ENCODE measurements at regions not wholly inside any gene's neighbourhood (a gene's known extent, or its start where the extent isn't known, plus 50 kb on each side); places are given as distances from the start of the nearest gene placed in this dataset.

- no peak overlapping the region for H3K4me3 ChIP-seq (ENCODE audit: low read depth in 1 of 3, low read length in 3 of 3)
- peaks cover 0 to 4% (median 2%) of the 10 kb centered on the region in 4 donors for H3K9me3 ChIP-seq (ENCODE audit: control insufficient read depth in 4 of 4, low read length in 3 of 4)
- peaks cover 0 to 4% (median 2%) of the 10 kb centered on the region in 4 donors for H3K27me3 ChIP-seq (ENCODE audit: control insufficient read depth in 4 of 4, insufficient read depth in 4 of 4, low read length in 3 of 4)
- H3K36me3 ChIP-seq (ENCODE audit: control insufficient read depth in 4 of 4, insufficient read depth in 3 of 4, low read depth in 1 of 4, low read length in 3 of 4) = no peaks in the 10 kb centered on the region
- no peak overlapping the region for H3K9ac ChIP-seq (ENCODE audit: low read depth in 1 of 2, low read length in 2 of 2)
- H3K27ac ChIP-seq (ENCODE audit: low read depth in 1 of 2, low read length in 2 of 2) = no peak overlapping the region
- no peaks in the 10 kb centered on the region for H3K4me1 ChIP-seq (ENCODE audit: control insufficient read depth in 4 of 4, insufficient read depth in 4 of 4, low read length in 3 of 4)
- DNase-seq (ENCODE audit: low spot score) = no peak
- WGBS = 45% methylated on average over 11 of the region's 11 CpGs
- no peak for TF ChIP-seq GABPA (IDR thresholded peaks at IDR 0.05 in 1 of 2, conservative IDR thresholded peaks at IDR 0.05 in 1 of 2)
- no peak for TF ChIP-seq ATF3 (IDR thresholded peaks at IDR 0.05)
- no peak for TF ChIP-seq HNF4G (IDR thresholded peaks at IDR 0.05)
- TF ChIP-seq SP1 (IDR thresholded peaks at IDR 0.05) = no peak
- TF ChIP-seq FOXA1 (IDR thresholded peaks at IDR 0.05) = no peak
- TF ChIP-seq RXRA (IDR thresholded peaks at IDR 0.05) = no peak
- TF ChIP-seq NR2F2 (IDR thresholded peaks at IDR 0.05) = no peak
- TF ChIP-seq MAX (IDR thresholded peaks at IDR 0.05) = no peak
- TF ChIP-seq JUND (IDR thresholded peaks at IDR 0.05) = no peak
- no peak for TF ChIP-seq HNF4A (conservative IDR thresholded peaks at IDR 0.05)
- TF ChIP-seq ZBTB33 (IDR thresholded peaks at IDR 0.05) = no peak
- no peak for TF ChIP-seq TAF1 (conservative IDR thresholded peaks at IDR 0.05)
- TF ChIP-seq EGR1 (IDR thresholded peaks at IDR 0.05; ENCODE audit: low read depth in 2 of 2) = no peak
Observed at GRCh38 chr5:174625591-174626350, 98.6 kb upstream of the MSX2 start.

- Histone ChIP-seq H3K36me3 (ENCODE audit: control insufficient read depth in 4 of 4, insufficient read depth in 3 of 4, low read depth in 1 of 4, low read length in 3 of 4) (no peaks in the 10 kb centered on the region), H3K27ac (ENCODE audit: low read depth in 1 of 2, low read length in 2 of 2) (no peak overlapping the region), H3K4me3 (ENCODE audit: low read depth in 1 of 3, low read length in 3 of 3) (no peak overlapping the region), H3K9ac (ENCODE audit: low read depth in 1 of 2, low read length in 2 of 2) (no peak overlapping the region), H3K27me3 (ENCODE audit: control insufficient read depth in 4 of 4, insufficient read depth in 4 of 4, low read length in 3 of 4) (peaks cover 0 to 3% (median 1%) of the 10 kb centered on the region in 4 donors), H3K9me3 (ENCODE audit: control insufficient read depth in 4 of 4, low read length in 3 of 4) (peaks cover 0 to 4% (median 2%) of the 10 kb centered on the region in 4 donors), H3K4me1 (ENCODE audit: control insufficient read depth in 4 of 4, insufficient read depth in 4 of 4, low read length in 3 of 4) (no peaks in the 10 kb centered on the region)
- no peak for DNase-seq (ENCODE audit: low spot score)
- no peak for TF ChIP-seq CTCF (IDR thresholded peaks at IDR 0.05; ENCODE audit: low read depth, low read length, missing input control)
- no peak for TF ChIP-seq JUND (IDR thresholded peaks at IDR 0.05)
- TF ChIP-seq RAD21 (IDR thresholded peaks at IDR 0.05) = no peak
- no peak for TF ChIP-seq TAF1 (conservative IDR thresholded peaks at IDR 0.05)
- TF ChIP-seq HNF4A (conservative IDR thresholded peaks at IDR 0.05) = no peak
- TF ChIP-seq NR2F2 (IDR thresholded peaks at IDR 0.05) = no peak
- TF ChIP-seq REST (IDR thresholded peaks at IDR 0.05) = no peak
- TF ChIP-seq MAX (IDR thresholded peaks at IDR 0.05) = no peak
- TF ChIP-seq GABPA (IDR thresholded peaks at IDR 0.05 in 1 of 2, conservative IDR thresholded peaks at IDR 0.05 in 1 of 2) = no peak
- no peak for TF ChIP-seq ATF3 (IDR thresholded peaks at IDR 0.05)
- TF ChIP-seq SP1 (IDR thresholded peaks at IDR 0.05) = no peak
- TF ChIP-seq FOXA2 (IDR thresholded peaks at IDR 0.05) = no peak
- TF ChIP-seq ZBTB33 (IDR thresholded peaks at IDR 0.05) = no peak
- WGBS = 64% methylated on average over 7 of the region's 7 CpGs
Observed at GRCh38 chr5:174626369-174626920, 97.9 kb upstream of the MSX2 start.
